SH-SY5Y (cell line): ENCODE measurements at regions not wholly inside any gene's neighbourhood (a gene's known extent, or its start where the extent isn't known, plus 50 kb on each side); places are given as distances from the start of the nearest gene placed in this dataset.

ENCODE experiments used
- GATA2 ChIP-seq: IDR thresholded peaks from 2 replicates; pipeline ENCODE4 v1.6.1; 2011; ENCODE audit warnings: mild to moderate bottlenecking, low read depth, low read length
- GATA3 ChIP-seq: IDR thresholded peaks from 2 replicates; pipeline ENCODE4 v1.6.1; 2011; ENCODE audit warnings: low read depth, mild to moderate bottlenecking, low read length, moderate library complexity

- no peak for TF ChIP-seq GATA2
- TF ChIP-seq GATA3 = no peak
Measured at GRCh38 chr19:29275266-29275665, 62.3 kb upstream of the UQCRFS1 start.
